A549 (cell line): ENCODE measurements at regions not wholly inside any gene's neighbourhood (a gene's known extent, or its start where the extent isn't known, plus 50 kb on each side); places are given as distances from the start of the nearest gene placed in this dataset.
"Not testable (repeated sequence)": the region's sequence is repeated elsewhere in the genome, so short reads cannot be mapped to it uniquely, and the experiment has no call there.

Source experiments
- ATAC-seq, 2 experiments: fragments of 200-7000 bp in 1 of 2; fragments of >200 bp in 1 of 2; cut with Nextera tagmentation in 1 of 2; cut with Tn5 transposase in 1 of 2; 3 replicates each; pipeline versions ENCODE4 v1.8.0 to v1.9.1; 2018 to 2020; ENCODE audit warnings: mild to moderate bottlenecking in 1 of 2, moderate library complexity in 1 of 2
- CTCF ChIA-PET: fragments of 300-600 bp; sonication (Branson Sonifier 250); formaldehyde crosslinking; extraction: SDS; loops from one replicate; lab custom pipeline; 2021; ENCODE audit warnings: antibody characterized with exemption, inconsistent platforms; lab: Yijun Ruan, JAX
- POLR2A ChIA-PET: fragments of 350-600 bp; formaldehyde crosslinking; extraction: SDS; loops from one replicate; lab custom pipeline; 2021; ENCODE audit warnings: antibody characterized with exemption, inconsistent platforms; lab: Yijun Ruan, JAX
- DNase-seq, 2 experiments: peaks; one replicate each; pipeline versions ENCODE4 v3.0.0 to v3.0.0-alpha.2; 2011 to 2016; ENCODE audit warnings: low read depth in 1 of 2, low spot score in 1 of 2
- FAIRE-seq: peaks from 2 replicates; lab custom pipeline; 2011; peaks lifted over from hg19 to GRCh38; lab: Jason Lieb, UNC
- H3K27ac ChIP-seq, 2 experiments: fragments of >200 bp; sonication (Bioruptor Twin); formaldehyde crosslinking; 3 replicates each; pipeline ENCODE4 v1.5.1; 2016 to 2017
- H3K4me1 ChIP-seq: fragments of >200 bp; sonication (Bioruptor Twin); formaldehyde crosslinking; 3 replicates; pipeline ENCODE4 v1.6.1; 2016
- H3K4me2 ChIP-seq: fragments of >200 bp; sonication (Bioruptor Twin); formaldehyde crosslinking; 3 replicates; pipeline ENCODE4 v1.6.1; 2016
- H3K4me3 ChIP-seq: fragments of >200 bp; sonication (Bioruptor Twin); formaldehyde crosslinking; 3 replicates; pipeline ENCODE4 v1.5.1; 2016
- H3K9me3 ChIP-seq: fragments of >200 bp; sonication (Bioruptor Twin); formaldehyde crosslinking; 3 replicates; pipeline ENCODE4 v1.6.1; 2016
- WGBS: methylation state at CpG from one replicate; pipeline ENCODE4 v1.1.6; 2017; ENCODE audit errors: missing lambda C conversion rate; 5-methylcytosine and 5-hydroxymethylcytosine counted together

- DNase-seq, CTCF ChIA-PET, POLR2A ChIA-PET, H3K4me1 ChIP-seq, H3K9me3 ChIP-seq, ATAC-seq, H3K27ac ChIP-seq, FAIRE-seq, H3K4me3 ChIP-seq, H3K4me2 ChIP-seq: not testable (repeated sequence)
- 52% methylated on average over 5 of the region's 5 CpGs for WGBS
Observed at GRCh38 chr17:15860774-15861173, 84.2 kb upstream of the ADORA2B start.

GRCh38 chr17:15864061-15864460 lies 80.9 kb upstream of the ADORA2B start:
- POLR2A ChIA-PET, H3K4me2 ChIP-seq, FAIRE-seq, H3K9me3 ChIP-seq, H3K27ac ChIP-seq, H3K4me1 ChIP-seq, DNase-seq, H3K4me3 ChIP-seq, ATAC-seq: not testable (repeated sequence)
- CTCF ChIA-PET = interaction anchor here (0.6 kb wide), 1 partner anchor 132 kb away, joined by 3 read pairs; no protein-coding TSS in a partner anchor
- 83% methylated on average over 4 of the region's 4 CpGs for WGBS

DNA sequence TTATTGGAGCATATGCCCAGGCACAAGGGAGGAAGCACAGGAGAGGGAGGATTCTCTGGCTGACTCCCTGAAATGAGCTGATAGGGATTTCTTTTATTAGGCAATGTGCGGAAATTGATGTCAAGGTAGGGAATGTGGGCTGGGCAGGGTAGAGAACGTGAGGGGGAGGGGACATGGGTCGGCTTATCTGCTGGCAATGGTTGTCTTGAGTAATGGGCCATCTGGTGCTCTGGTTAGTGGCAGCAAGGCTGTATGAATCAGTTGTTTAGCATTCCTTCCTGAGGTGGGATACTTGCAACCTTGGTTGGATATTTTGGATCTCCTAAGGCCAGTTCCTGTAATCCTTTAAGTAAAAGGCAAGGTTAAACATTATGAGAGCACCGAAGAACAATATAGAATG lies 80.5 kb upstream of the ADORA2B start:
- WGBS = 68% methylated on average over 4 of the region's 4 CpGs
- H3K9me3 ChIP-seq, CTCF ChIA-PET, DNase-seq, H3K4me2 ChIP-seq, FAIRE-seq, ATAC-seq, H3K27ac ChIP-seq, H3K4me3 ChIP-seq, POLR2A ChIA-PET, H3K4me1 ChIP-seq: not testable (repeated sequence)

GRCh38 chr17:15866015-15866414 lies 78.9 kb upstream of the ADORA2B start:
- CTCF ChIA-PET = not testable (repeated sequence)

GRCh38 chr17:15867331-15867730 lies 77.6 kb upstream of the ADORA2B start:
- 96% methylated on average over 5 of the region's 31 CpGs for WGBS
- H3K4me1 ChIP-seq, ATAC-seq, H3K4me3 ChIP-seq, DNase-seq, POLR2A ChIA-PET, H3K4me2 ChIP-seq, H3K9me3 ChIP-seq, FAIRE-seq, H3K27ac ChIP-seq, CTCF ChIA-PET: not testable (repeated sequence)

More at GRCh38 chr17:15866015-15866414, 78.9 kb upstream of the ADORA2B start:
- POLR2A ChIA-PET, ATAC-seq, H3K4me1 ChIP-seq, H3K4me3 ChIP-seq, DNase-seq, H3K4me2 ChIP-seq, FAIRE-seq, H3K9me3 ChIP-seq, H3K27ac ChIP-seq: not testable (repeated sequence)
- 84% methylated on average over 3 of the region's 3 CpGs for WGBS

GRCh38 chr17:15869868-15870267 lies 75.1 kb upstream of the ADORA2B start:
- CTCF ChIA-PET, DNase-seq, H3K4me2 ChIP-seq, H3K27ac ChIP-seq, H3K4me3 ChIP-seq, H3K9me3 ChIP-seq, POLR2A ChIA-PET, FAIRE-seq, H3K4me1 ChIP-seq, ATAC-seq: not testable (repeated sequence)
- WGBS = 100% methylated on average over 1 of the region's 2 CpGs

DNA sequence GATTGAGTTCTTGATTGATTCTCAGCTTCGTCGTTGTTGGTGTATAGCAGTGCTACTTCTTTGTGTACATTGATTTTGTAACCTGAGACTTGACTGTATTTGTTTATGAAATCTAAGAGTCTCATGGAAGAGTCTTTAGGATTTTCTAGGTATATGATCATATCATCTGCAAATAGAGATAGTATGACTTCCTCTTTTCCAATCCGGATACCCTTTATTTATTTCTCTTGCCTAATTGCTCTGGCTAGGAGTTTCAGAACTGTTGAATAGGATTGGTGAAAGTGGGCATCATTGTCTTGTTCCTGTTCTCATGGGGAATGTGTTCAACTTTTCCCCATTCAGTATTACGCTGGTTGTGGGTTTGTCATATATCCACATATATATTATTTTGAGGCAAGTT lies 72.3 kb upstream of the ADORA2B start:
- H3K4me1 ChIP-seq, H3K4me2 ChIP-seq, CTCF ChIA-PET, H3K4me3 ChIP-seq, H3K27ac ChIP-seq, POLR2A ChIA-PET, FAIRE-seq, ATAC-seq, H3K9me3 ChIP-seq, DNase-seq: not testable (repeated sequence)
- WGBS = 34% methylated on average over 4 of the region's 4 CpGs

- CTCF ChIA-PET, POLR2A ChIA-PET, ATAC-seq, DNase-seq, H3K4me1 ChIP-seq, H3K4me3 ChIP-seq, FAIRE-seq, H3K27ac ChIP-seq, H3K4me2 ChIP-seq, H3K9me3 ChIP-seq: not testable (repeated sequence)
- 90% methylated on average over 7 of the region's 7 CpGs for WGBS
Observed at GRCh38 chr17:15877882-15878500, 66.9 kb upstream of the ADORA2B start.
